BLaER1 treated with 17β-estradiol and CSF1 and Interleukin-3, amounts not matched to agents 10 nM and 100 nM (cell line): ENCODE measurements at regions not wholly inside any gene's neighbourhood (a gene's known extent, or its start where the extent isn't known, plus 50 kb on each side); places are given as distances from the start of the nearest gene placed in this dataset.

Source experiments
- H3K27ac ChIP-seq, 11 experiments: shearing (Covaris generic); formaldehyde crosslinking; 2 replicates each; pipeline ENCODE4 v1.8.1; 2022
- H3K27me3 ChIP-seq, 11 experiments: shearing (Covaris generic); formaldehyde crosslinking; 2 replicates each; pipeline ENCODE4 v1.8.1; 2022
- H3K36me3 ChIP-seq, 11 experiments: shearing (Covaris generic); formaldehyde crosslinking; 2 replicates each; pipeline ENCODE4 v1.8.1; 2022
- H3K4me1 ChIP-seq, 10 experiments: shearing (Covaris generic); formaldehyde crosslinking; 2 replicates each; pipeline ENCODE4 v1.8.1; 2022
- H3K4me2 ChIP-seq, 11 experiments: shearing (Covaris generic); formaldehyde crosslinking; 2 replicates each; pipeline ENCODE4 v1.8.1; 2022
- H3K4me3 ChIP-seq, 10 experiments: shearing (Covaris generic); formaldehyde crosslinking; 2 replicates each; pipeline ENCODE4 v1.8.1; 2022
- H3K9ac ChIP-seq, 11 experiments: shearing (Covaris generic); formaldehyde crosslinking; 2 replicates each; pipeline ENCODE4 v1.8.1; 2022
- H3K9me3 ChIP-seq, 11 experiments: shearing (Covaris generic); formaldehyde crosslinking; replicated peaks in 1 of 11; 2 replicates each; pipeline ENCODE4 v1.8.1; 2022
- H4K20me1 ChIP-seq, 11 experiments: shearing (Covaris generic); formaldehyde crosslinking; 2 replicates each; pipeline ENCODE4 v1.8.1; 2022
- Cebpa-rat ChIP-seq, 11 experiments: shearing (Covaris generic); IDR thresholded peaks; 2 replicates each; pipeline ENCODE4 v1.8.1; 2022

GRCh38 chr3:167884481-167884880 lies 149.0 kb downstream of the SERPINI1 start:
- Histone ChIP-seq H4K20me1 (no peaks in the 10 kb centered on the region), H3K27ac (no peak overlapping the region), H3K4me3 (no peak overlapping the region), H3K9me3 (no peaks in the 10 kb centered on the region), H3K9ac (no peak overlapping the region), H3K27me3 (no peaks in the 10 kb centered on the region), H3K4me2 (no peak overlapping the region), H3K4me1 (peaks cover 0 to 7% (median 0%) of the 10 kb centered on the region in 10 experiments; a peak in 3 of 20 replicates), H3K36me3 (no peaks in the 10 kb centered on the region)
- no peak for TF ChIP-seq Cebpa-rat (IDR thresholded peaks at IDR 0.05)

DNA sequence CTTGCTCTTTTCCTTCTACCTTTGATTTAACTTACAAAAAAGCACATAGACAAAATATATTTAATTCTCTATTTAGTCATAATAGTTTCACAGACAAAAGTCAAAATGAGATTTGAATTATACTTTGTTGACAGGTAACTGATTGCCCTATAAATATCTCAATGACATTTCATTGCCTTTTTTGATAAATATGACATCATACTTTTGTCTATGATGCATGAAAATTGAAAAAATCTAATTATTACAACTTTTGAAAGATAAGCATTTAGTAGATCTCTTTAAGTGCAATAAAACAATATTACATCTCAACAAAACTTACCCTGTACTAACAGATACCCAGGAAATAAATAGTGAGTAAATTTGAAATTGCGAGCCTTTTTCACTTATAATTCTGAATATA lies 147.9 kb downstream of the SERPINI1 start:
- no peak for TF ChIP-seq Cebpa-rat (IDR thresholded peaks at IDR 0.05)
- Histone ChIP-seq H3K9me3 (no peaks in the 10 kb centered on the region), H3K4me3 (no peak overlapping the region), H4K20me1 (no peaks in the 10 kb centered on the region), H3K27me3 (no peaks in the 10 kb centered on the region), H3K9ac (no peak overlapping the region), H3K4me1 (peaks cover 0 to 5% (median 0%) of the 10 kb centered on the region in 10 experiments; a peak in 3 of 20 replicates), H3K4me2 (no peak overlapping the region), H3K27ac (no peak overlapping the region), H3K36me3 (no peaks in the 10 kb centered on the region)

- no peak for TF ChIP-seq Cebpa-rat (IDR thresholded peaks at IDR 0.05)
- Histone ChIP-seq H3K4me2 (peak overlapping the region in 2 of 11 experiments; percentile 34 to 57; a peak in 2 of 22 replicates), H3K27ac (no peak overlapping the region), H3K4me1 (peaks cover 0 to 7% (median 0%) of the 10 kb centered on the region in 10 experiments; a peak in 7 of 20 replicates), H3K9me3 (no peaks in the 10 kb centered on the region), H3K36me3 (no peaks in the 10 kb centered on the region), H3K9ac (no peak overlapping the region), H4K20me1 (no peaks in the 10 kb centered on the region), H3K4me3 (no peak overlapping the region), H3K27me3 (no peaks in the 10 kb centered on the region)
These were observed 146.6 kb downstream of the SERPINI1 start for GRCh38 chr3:167882057-167882667.

GRCh38 chr3:167880183-167880582 lies 144.7 kb downstream of the SERPINI1 start:
- no peak overlapping the region for H3K4me2 ChIP-seq
- no peak overlapping the region for H3K27ac ChIP-seq
- TF ChIP-seq Cebpa-rat (IDR thresholded peaks at IDR 0.05) = no peak
- H3K9ac ChIP-seq = no peak overlapping the region
- H3K9me3 ChIP-seq = no peaks in the 10 kb centered on the region
- H3K4me3 ChIP-seq = no peak overlapping the region
- peaks cover 0 to 17% (median 3%) of the 10 kb centered on the region in 10 experiments; a peak in 9 of 20 replicates for H3K4me1 ChIP-seq
- no peaks in the 10 kb centered on the region for H4K20me1 ChIP-seq
- no peaks in the 10 kb centered on the region for H3K27me3 ChIP-seq
- H3K36me3 ChIP-seq = no peaks in the 10 kb centered on the region

- no peaks in the 10 kb centered on the region for H3K36me3 ChIP-seq
- H4K20me1 ChIP-seq = no peaks in the 10 kb centered on the region
- no peak overlapping the region for H3K9ac ChIP-seq
- H3K4me3 ChIP-seq = no peak overlapping the region
- no peak overlapping the region; a peak in 1 of 22 replicates for H3K27ac ChIP-seq
- peak overlapping the region in 3 of 11 experiments; percentile 36 to 83 (median 57); a peak in 7 of 22 replicates for H3K4me2 ChIP-seq
- no peaks in the 10 kb centered on the region for H3K9me3 ChIP-seq
- peaks cover 0 to 33% (median 3%) of the 10 kb centered on the region in 10 experiments; a peak in 9 of 20 replicates for H3K4me1 ChIP-seq
- no peak for TF ChIP-seq Cebpa-rat (IDR thresholded peaks at IDR 0.05)
- H3K27me3 ChIP-seq = no peaks in the 10 kb centered on the region
These were observed 141.2 kb downstream of the SERPINI1 start for GRCh38 chr3:167876620-167877281.
